ENCODE measurements at regions not wholly inside any gene's neighbourhood (a gene's known extent, or its start where the extent isn't known, plus 50 kb on each side); places are given as distances from the start of the nearest gene placed in this dataset.
A peak's percentile ranks its signal among the peaks of the same experiment; 100 is the strongest.

DNA sequence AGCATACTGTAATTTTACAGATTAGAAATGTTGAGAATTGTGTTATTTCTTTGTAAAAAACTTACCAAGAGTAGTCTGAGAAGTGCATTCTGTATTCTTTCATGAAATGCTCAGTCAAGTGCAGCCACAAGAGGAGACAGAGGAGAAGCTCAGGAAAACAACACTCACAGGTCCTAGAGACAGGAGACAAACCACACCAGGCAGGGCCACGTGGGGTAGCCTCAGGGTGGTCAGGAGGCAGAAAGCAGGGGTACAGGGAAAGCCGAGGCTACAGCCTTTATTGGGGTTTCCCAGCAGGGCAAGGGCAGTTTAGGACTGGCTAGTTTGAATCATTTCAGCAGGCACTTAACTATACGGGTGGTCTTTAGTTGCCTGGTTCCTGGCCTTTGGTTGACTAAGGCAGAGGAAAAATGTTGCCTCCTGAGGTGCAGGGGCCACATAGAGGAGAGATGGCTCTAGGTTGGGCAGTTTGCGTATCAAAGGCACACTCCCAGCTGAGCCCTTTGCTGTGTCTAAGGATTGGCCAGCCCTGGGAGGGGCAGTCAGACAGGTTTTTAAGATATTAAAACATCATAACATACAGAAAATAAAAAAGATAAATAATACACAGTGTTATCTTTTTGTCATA, 230.9 kb upstream of the ANKRD55 start:
- TF ChIP-seq GATA2 (IDR thresholded peaks at IDR 0.05; ENCODE audit: low read depth, low read length) (no peak), GATA3 (IDR thresholded peaks at IDR 0.05; ENCODE audit: low read depth, low read length) (no peak)

GRCh38 chr5:56461584-56461983, 228.5 kb upstream of the ANKRD55 start:
- TF ChIP-seq GATA3 (IDR thresholded peaks at IDR 0.05; ENCODE audit: low read depth, low read length), result no peak
- no peak for TF ChIP-seq GATA2 (IDR thresholded peaks at IDR 0.05; ENCODE audit: low read depth, low read length)

GRCh38 chr5:56460681-56461191, 227.6 kb upstream of the ANKRD55 start:
- TF ChIP-seq GATA2 (IDR thresholded peaks at IDR 0.05; ENCODE audit: low read depth, low read length), result peak; percentile 89
- no peak; the same call in 1 of the 2 replicates for TF ChIP-seq GATA3 (IDR thresholded peaks at IDR 0.05; ENCODE audit: low read depth, low read length)

DNA sequence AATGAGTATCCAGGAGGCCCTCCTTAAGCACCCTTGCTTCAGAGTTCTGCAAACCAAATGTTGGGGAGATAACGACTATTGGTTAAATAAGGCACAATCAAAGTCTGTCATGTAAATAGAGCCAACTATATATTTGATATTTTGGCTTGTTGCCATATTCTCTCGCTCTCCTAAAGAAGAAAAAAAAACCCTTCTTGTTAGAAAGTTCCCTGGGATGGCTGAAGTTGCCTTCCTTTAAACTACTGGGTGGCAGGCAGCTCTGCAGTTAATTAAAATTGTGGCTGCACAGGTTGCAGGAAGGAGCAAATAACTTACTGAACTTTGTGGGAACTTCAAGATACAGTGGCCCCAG, 227.0 kb upstream of the ANKRD55 start:
- no peak for TF ChIP-seq GATA2 (IDR thresholded peaks at IDR 0.05; ENCODE audit: low read depth, low read length)
- TF ChIP-seq GATA3 (IDR thresholded peaks at IDR 0.05; ENCODE audit: low read depth, low read length), result no peak

DNA sequence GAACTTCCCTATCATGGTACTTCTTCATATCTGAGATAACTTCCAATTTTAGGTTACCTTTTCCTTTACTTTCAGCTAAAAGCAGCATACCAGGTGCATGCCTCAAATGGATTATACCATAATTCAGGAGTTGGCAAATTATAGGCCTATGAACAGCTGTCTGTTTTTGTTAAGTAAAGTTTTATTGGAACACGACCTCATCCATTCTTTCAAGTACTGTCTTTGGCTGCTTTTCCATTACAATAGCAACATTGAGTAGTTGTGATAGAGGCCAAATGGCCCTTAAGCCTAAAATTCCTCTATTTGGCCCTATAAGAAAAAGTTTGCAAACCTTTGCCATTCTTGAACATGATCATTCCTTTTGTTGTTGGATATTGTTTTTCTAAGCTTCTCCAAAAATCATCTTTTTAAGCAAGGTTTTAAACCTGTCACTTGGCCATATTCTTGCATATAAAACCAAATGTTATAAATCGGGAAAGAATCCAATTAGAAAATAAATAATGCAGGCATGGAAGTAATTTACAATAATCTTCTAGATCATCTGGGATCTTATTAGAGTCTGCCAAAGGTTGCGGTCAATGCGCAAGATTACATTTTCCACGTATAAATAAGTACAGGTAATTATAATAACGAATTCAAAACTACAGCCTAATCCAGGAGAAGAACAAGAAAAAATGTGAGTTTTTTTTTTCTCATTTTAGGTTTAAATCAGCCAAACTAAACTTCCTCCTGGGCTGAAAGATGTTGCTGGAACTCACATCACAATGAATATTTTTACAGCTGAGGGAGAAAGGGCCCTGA, 226.5 kb upstream of the ANKRD55 start:
- TF ChIP-seq GATA3 (IDR thresholded peaks at IDR 0.05; ENCODE audit: low read depth, low read length) (no peak), GATA2 (IDR thresholded peaks at IDR 0.05; ENCODE audit: low read depth, low read length) (no peak)

DNA sequence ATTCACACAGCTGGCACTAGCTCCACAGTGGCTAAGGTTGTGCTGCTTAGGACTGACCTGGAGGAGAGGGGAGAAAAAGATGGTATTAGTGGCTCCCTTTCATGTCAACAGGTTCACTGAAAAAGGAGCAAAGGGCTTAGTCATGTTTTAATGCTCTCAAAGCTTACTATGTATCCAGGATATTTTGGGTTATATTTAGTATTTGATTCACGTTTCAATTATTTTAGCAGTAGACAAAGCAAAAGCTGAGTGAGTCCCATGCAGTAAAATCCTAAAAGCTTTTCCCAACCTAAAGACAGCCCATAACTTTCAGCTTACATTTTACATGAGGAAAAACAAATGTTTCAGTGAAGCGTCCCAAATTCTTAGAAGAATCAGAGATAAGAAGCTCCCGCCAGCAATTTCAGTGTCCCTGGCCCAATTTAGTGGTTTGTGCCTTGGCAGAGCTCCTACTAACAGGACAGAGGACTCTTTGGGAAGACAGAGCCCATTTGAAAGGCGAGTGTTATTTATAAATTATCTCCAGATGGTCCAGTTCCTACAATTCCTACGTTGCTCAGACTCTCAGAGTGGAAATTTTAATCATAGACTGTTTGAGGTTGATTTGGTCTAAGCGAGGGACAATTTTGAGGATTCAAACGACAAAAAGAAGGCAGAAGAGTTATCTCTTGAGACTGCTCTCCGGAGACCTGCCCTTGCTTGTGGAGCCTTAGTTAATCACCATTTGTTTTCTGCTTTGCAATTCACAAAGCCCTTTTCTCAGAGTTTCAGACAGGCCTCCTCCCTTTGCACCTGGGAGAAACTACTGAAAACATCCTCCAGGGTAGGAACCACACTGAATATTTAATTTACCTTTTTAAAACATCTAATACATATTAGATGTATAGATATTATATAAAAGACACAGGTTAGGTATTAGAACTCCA, 225.0 kb upstream of the ANKRD55 start:
- TF ChIP-seq GATA3 (IDR thresholded peaks at IDR 0.05; ENCODE audit: low read depth, low read length) (no peak), GATA2 (IDR thresholded peaks at IDR 0.05; ENCODE audit: low read depth, low read length) (peak; percentile 70)

GRCh38 chr5:56456002-56456401, 222.9 kb upstream of the ANKRD55 start:
- TF ChIP-seq GATA2 (IDR thresholded peaks at IDR 0.05; ENCODE audit: low read depth, low read length), result no peak
- TF ChIP-seq GATA3 (IDR thresholded peaks at IDR 0.05; ENCODE audit: low read depth, low read length), result no peak

GRCh38 chr5:56455417-56455816, 222.3 kb upstream of the ANKRD55 start:
- no peak for TF ChIP-seq GATA2 (IDR thresholded peaks at IDR 0.05; ENCODE audit: low read depth, low read length)
- no peak for TF ChIP-seq GATA3 (IDR thresholded peaks at IDR 0.05; ENCODE audit: low read depth, low read length)

GRCh38 chr5:56454219-56454862, 221.2 kb upstream of the ANKRD55 start:
- TF ChIP-seq GATA2 (IDR thresholded peaks at IDR 0.05; ENCODE audit: low read depth, low read length), result no peak
- TF ChIP-seq GATA3 (IDR thresholded peaks at IDR 0.05; ENCODE audit: low read depth, low read length), result no peak

DNA sequence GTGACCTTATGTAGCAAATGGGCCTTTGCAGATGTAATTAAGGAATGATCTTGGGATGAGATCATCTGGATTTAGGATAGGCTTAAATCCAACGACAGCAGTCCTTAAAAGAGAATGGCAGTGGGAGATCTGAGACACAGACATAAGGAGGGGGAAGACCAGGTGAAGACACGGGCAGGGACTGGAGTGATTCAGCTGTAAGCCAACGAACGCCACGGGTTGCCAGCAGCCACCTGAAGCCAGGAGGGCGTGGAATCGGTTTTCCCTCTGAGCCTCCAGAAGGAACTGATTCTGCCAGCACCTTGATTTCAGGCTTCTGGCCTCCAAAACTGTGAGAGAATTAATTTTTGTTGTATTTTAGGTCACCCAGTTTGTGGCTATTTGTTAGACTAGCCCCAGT, 218.6 kb upstream of the ANKRD55 start:
- no peak for TF ChIP-seq GATA3 (IDR thresholded peaks at IDR 0.05; ENCODE audit: low read depth, low read length)

GRCh38 chr5:56450766-56451165, 217.6 kb upstream of the ANKRD55 start:
- TF ChIP-seq GATA3 (IDR thresholded peaks at IDR 0.05; ENCODE audit: low read depth, low read length) (no peak), GATA2 (IDR thresholded peaks at IDR 0.05; ENCODE audit: low read depth, low read length) (no peak)

- TF ChIP-seq GATA3 (IDR thresholded peaks at IDR 0.05; ENCODE audit: low read depth, low read length) (no peak), GATA2 (IDR thresholded peaks at IDR 0.05; ENCODE audit: low read depth, low read length) (no peak)
Observed at GRCh38 chr5:56449071-56449640, 216.0 kb upstream of the ANKRD55 start.

- TF ChIP-seq GATA3 (IDR thresholded peaks at IDR 0.05; ENCODE audit: low read depth, low read length) (no peak), GATA2 (IDR thresholded peaks at IDR 0.05; ENCODE audit: low read depth, low read length) (no peak)
Observed at GRCh38 chr5:56447656-56448055, 214.5 kb upstream of the ANKRD55 start.

Data from SH-SY5Y (cell line).